ENCODE measurements at regions not wholly inside any gene's neighbourhood (a gene's known extent, or its start where the extent isn't known, plus 50 kb on each side); places are given as distances from the start of the nearest gene placed in this dataset.
"Not testable (repeated sequence)": the region's sequence is repeated elsewhere in the genome, so short reads cannot be mapped to it uniquely, and the experiment has no call there.

DNA sequence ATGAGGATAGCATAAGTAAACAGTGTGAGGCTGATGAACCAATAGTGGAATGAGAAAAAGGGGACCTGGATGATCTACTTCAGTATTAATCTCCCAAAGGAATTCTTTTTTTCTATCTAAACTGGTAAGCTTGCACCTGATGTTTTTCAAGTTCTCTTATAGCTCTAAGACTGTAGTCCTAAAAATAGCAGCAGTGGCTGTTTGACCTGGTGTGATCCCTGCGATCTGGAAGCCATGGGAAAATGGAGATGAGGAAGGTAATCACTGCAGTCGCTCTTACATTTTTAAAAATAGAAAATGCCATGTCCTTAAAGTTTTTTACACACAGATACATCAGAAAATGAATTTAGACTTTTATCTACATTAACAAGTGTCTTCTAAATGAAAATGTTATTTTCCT lies 926.4 kb upstream of the SLC35B3 start:
- DNase-seq = no peak

DNA sequence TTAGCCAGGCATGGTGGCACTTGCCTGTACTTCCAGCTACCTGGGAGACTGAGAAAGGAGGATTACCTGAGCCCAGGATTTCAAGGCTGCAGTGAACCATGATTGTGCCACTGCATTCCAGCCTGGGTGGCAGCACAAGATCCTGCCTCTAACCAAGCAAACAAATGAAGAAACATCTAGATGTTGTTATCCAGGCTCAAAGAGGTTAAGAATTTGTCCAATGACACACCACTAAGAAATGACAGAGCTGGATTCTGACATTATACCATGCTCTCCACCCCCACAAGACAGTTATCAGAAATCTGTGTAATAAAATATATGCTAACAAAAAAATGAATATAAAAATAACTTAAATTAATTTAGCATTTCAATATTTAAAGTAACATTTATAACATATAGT lies 925.5 kb upstream of the SLC35B3 start:
- DNase-seq = no peak

DNA sequence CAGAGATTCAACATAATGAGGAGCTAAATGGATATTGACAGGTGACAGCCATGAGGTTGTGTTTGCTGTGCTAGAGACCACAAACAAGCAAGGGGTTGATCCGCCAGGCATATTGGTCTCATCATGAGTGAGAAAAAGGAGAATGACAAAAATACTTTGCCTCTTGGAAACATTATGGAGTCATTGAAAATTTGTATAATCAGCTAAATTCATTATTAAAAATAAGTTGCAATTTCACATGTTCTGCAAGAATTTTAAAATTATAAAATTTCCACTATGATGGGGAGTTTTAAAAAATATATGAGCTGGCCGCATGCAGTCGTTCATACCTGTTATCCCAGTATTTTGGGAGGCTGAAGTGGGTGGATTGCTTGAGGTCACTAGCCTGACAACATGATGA lies 912.3 kb upstream of the SLC35B3 start:
- DNase-seq = no peak

DNA sequence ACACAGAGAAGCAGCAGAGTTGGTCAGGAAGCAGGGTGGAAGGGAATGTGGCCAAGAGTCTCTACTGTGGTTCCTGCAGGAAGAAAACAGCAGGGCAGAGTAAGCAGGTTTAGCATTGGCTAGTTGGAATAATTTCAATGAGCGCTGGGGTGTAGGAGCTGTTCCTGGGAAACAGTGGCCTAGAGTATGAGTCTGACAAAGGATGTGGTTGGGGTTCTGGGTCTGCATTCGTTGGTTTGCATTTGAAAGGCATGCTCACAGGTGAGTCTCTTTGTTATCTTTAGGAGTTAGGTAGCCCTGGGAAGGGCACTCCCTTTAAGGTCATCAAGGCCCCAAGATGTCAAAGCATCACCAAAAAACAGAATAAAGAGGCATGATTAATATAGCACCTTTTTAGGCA lies 911.6 kb upstream of the SLC35B3 start:
- DNase-seq = no peak

DNA sequence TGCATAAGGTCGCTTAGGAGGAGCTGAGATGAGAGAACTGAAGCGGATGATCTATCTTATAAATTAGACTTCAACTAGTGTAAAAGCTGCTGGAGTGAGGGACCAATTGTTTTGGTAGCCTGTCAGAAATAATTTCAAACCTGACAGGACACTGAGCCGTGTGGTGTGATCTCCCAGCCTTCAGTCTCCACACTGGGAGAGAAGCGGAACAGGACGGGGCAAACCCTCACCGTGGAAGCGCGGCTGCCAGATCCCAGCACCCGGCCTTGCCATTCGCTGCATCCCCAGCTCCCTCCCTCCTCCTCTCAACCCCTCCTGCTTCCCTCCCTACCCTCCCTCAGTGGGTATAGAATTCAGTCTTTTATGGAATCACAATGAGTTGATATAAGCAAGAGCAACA lies 900.1 kb upstream of the SLC35B3 start:
- no peak for DNase-seq

DNA sequence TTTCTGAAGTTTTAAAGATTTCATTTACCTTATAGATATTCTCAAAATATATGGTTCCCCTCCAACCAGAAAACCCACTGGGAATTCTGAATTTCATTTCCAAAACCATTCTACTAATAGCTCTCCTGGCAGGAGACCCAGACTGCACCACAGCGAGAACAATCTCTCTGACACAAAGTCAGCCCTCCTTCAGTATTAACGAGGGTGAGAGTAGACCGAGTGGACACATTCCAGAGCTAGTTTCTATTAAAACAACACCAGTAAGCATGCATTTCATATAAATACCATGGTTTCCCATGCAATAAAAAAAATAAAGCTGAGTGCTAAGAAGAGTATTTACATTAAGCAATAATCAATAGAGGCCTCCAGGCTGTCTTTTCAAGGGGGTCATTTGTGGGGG lies 899.6 kb upstream of the SLC35B3 start:
- DNase-seq = no peak

DNA sequence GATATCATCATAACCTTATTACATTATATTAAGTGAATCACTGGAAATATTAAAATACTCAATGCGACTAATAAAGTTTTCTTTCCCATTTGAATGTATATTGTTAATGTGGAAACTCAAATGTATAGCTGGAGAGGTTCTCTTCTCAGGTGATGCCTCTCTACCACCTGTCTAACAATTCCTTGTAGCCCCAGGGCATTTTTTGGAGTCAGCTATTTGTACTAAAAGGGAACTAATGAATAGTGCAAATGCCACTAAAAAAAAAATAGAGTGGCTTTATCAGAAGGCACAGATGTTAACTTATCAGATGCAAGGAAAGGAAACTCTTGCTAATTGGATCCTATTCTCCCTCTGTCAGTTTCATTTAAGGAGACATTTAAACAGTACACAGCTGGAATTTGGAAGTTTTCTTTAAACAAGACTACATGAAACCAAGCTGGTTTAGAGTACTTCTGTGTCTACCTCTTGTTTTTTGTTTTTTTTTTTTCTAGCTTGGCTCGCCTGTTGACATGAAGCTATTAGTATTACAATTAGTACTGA lies 897.0 kb upstream of the SLC35B3 start:
- no peak for DNase-seq

DNA sequence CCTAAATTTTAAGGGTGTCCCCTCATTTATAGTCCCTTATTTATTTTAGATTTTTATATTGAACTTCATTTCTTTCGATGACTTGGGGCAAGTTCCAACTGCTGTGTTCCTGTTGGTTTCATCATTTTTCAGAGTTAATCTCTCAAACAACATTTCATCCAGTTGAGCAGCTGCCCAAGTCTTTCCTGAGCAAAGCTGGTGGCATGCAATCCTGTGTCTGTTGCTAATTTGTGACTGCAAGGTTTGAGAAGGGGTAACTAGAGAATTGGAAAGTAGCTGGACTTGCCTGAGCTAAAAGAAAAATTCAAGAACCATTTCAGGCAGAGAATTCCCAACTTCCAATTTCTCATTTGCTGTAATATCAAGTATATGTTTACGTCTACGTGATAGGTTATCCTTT lies 881.5 kb upstream of the SLC35B3 start:
- no peak for DNase-seq

DNA sequence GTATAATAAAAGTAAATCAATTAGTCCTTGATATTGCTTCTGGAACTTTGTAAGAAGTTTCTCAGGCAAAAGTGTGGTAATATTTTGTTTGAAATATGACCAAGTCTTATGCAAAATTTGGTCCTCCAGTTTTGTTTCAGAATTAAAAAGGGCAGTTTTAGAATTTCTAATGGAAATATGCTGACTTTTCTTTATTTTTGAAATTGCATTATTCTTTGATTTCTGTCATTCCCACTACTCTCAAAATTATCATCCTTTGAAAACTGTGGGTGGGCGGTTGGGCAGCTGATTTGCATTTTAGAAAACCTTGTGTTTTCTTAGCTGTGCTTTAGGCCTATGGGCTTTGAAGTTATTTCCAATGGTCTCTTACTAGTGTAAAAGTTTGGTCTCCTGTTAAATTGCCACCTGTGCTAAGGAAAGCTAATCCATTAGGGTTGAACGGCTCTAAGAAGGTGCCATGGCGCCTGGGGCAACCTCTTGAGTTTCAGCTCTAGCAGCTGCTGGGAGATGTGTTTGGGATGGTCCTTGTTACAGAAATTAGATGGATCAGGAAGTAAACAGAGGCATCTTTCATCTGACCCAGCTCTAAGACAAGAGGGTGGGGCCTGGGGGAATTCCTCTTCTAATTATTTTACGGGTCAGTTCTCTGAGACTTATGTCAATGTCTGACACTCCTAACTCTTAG lies 880.8 kb upstream of the SLC35B3 start:
- no peak for DNase-seq

DNA sequence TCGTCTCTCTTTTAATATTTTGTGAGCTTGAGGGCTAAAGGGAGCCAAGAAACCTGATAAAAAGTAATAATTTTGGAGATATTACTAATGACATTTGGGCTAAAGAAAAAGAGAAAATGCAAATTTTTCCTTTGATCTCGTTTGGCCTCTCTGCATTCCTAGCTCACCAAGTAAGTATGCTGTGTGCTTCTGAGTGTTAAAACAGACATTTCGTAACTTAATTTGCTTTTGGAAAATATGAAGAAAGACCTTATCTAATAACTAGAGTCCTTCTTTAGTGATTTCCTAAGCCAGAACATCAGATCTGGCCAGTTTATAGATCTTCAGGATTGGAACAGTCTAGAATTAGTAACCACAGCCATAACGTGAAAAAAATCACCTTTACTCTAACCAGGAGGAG lies 872.9 kb upstream of the SLC35B3 start:
- DNase-seq = no peak

DNA sequence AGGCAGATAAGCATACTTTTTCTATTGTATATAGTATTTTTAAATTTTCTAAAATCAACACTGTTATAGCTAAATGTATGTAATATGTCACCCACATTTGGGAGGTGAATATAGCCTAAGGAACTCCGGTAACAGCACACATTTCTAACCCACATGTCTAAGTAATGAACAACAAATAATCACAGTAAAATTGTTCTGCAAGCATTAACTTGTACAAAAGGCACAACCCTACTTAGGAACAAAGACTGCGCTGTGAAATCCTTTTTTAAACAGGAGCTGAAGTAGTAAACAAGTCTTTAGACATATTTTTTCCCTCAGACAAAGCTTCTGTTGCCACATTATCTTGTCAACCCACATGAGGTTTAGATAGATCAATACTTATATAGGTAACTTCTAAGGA lies 872.4 kb upstream of the SLC35B3 start:
- no peak for DNase-seq

DNA sequence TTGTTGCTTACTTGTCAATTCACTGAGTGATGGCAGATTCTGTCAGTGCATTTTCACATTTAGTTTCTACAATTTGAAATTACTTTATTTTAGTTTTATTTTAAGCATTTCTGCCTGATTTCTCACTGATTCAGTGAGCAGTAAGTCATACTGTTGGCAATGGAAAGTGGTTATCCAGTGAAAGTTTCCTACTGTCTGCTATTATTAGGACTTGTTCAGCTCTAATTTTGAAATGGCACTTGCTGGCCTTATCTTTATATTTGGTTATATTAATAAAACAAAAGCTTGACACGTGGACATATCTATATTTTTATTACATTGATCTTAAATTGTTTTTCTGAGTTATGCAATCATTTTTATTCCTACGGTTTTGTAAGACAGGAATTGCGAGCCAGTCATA lies 871.8 kb upstream of the SLC35B3 start:
- DNase-seq = no peak

DNA sequence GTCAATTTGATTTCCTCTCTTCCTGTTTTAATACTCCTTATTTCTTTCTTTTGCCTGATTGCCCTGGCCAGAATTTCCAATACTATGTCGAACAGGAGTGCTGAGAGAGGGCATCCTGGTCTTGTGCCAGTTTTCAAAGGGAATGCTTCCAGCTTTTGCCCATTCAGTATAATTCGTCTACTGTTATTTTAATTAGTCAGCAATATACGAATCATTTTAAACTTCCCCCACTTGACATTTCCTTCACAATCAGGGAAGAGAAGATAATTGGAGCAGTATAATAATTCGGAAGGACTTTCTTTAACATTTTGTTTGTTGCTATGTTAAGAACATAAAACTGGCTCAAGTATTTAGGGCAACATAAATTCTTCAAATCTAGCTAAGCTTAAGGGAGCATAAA lies 860.3 kb upstream of the SLC35B3 start:
- DNase-seq = no peak

DNA sequence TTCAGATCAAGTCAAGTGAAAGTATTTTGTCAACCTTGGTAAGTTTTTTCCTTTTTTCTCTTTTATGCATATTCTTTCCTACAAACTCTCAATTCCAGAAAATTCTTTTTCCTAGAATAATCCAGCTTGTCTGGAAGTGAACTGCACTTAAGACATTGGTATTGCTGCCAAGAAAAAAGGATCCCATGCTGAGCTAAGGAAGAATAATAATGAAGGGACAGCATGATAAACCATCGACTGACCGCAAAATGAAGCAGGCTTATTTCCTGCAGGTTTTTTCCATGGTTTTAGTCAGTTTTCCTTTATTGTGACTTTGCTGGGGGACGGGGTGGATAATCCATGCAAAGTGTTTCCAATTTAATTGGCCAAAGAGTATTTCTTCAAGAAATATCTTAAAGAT lies 857.6 kb upstream of the SLC35B3 start:
- DNase-seq = no peak

DNA sequence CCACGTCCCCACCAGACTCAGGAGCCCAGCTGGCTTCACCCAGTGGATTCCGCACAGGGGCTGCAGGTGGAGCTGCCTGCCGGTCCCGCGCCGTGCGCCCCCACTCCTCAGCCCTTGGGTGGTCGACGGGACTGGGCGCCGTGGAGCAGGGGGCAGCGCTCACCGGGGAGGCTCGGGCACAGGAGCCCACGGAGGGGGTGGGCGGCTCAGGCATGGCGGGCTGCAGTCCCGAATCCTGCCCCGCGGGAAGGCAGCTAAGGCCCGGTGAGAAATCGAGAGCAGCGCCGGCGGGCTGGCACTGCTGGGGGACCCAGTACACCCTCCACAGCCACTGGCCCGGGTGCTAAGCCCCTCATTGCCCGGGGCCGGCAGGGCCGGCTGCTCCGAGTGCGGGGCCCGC lies 855.0 kb upstream of the SLC35B3 start:
- not testable (repeated sequence) for DNase-seq

DNA sequence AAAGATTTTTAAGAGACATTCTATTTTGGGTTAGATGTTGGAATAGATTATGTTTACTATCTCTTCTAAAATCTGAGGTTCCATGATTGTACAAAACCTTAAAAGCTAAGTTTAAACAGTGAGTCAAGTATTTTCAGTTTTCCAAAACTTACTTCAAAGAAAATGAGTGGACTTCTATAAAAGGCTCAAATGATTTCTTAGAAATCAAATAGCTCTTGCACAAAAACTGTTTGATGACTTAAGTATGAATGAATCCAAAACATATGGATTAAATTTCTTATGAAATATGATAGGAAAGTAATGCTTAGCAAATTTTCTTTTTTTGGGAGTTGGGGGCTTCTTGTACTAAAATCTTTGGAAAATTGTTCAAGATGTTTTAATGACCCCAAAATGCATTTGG lies 837.3 kb upstream of the SLC35B3 start:
- DNase-seq = no peak

DNA sequence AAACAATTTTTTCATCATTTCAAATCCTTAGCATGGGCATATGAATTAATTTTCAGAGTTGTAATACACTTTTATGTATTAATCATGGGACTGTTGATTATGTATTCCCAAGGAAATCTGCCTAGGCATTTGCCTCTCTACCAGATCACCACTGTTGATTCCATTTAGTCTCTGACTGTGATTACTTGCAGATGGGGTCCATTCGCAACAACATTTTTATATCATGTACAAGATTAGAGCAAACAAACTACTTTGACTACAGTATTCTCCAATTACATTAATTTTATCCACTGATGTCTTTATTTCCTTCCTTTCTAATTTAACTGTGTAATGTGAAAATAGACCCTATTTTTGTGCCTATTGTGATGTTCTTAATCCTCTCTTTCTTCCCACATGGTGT lies 831.4 kb upstream of the SLC35B3 start:
- DNase-seq = no peak

DNA sequence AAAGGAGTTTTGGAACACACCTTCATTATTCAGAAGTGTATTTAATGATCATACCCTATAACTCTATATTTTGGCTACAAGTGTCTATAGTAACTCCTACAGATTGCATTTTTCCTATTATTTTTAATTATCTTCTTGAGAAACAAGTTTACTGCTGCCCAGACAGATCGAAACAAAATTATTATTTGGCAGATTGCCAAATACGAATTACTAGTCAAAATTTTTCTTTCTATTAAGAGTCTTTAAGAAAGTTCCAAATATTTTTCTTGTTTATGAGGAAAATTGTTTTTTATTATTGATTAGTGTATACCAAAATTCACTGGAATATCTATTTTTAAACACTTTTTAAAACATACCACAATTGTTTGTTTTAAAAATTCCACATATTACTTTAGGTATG lies 821.9 kb upstream of the SLC35B3 start:
- no peak for DNase-seq

DNA sequence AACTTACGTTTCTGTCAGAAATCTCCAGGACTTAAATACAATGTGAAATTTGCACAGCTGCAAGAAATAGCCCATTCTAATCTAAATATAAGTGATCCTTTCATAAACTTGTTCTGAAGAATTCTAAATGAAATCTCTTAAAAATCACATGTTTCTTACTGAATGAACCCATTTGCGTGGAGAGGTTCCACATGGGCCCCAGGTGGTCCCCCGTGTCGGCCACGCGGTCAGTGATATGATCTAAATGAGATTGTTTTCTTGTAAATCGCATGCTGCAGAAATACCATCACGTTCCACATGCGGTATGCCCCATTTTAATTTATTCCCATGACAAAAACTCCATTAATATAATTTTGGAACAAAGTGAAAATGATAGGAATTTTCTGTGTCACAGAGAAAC lies 818.9 kb upstream of the SLC35B3 start:
- no peak for DNase-seq

DNA sequence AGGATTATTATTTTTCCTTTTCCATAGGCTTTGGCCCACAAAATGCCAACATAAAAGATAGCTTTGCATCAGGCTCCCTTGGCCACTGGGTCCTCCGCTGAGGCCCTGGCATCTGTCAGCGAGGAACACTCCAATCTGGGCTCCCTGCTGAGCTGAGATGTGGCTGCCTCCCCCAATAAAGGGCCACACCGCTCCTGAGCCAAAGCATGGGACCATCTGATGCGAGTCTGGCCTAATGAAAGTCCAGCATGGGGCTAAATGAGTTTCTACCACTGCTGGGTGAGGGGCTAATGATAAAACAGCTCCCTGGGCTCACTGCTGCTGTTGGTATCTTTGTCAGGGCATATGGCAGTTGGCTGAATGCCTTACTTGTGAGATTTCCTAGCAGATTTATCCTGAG lies 817.5 kb upstream of the SLC35B3 start:
- DNase-seq = no peak

DNA sequence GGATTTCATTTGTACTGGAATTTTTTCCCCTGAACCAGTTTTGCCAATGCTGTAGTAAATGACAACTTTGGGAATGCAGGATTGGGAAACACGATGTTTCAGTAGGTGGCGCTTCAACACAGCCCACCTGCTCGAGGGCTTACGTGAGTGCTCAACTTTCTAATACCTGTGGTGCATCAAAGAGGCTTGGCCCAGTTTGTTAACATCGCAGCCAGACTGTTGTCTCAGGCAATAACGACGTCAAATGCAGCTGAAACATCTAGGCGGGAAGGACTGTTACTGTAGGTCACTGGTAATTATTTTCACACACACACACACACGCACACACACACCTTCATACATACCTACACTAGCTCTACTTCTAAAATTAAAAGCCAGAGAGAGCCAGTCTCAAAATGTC lies 815.5 kb upstream of the SLC35B3 start:
- DNase-seq = peak; percentile 63

DNA sequence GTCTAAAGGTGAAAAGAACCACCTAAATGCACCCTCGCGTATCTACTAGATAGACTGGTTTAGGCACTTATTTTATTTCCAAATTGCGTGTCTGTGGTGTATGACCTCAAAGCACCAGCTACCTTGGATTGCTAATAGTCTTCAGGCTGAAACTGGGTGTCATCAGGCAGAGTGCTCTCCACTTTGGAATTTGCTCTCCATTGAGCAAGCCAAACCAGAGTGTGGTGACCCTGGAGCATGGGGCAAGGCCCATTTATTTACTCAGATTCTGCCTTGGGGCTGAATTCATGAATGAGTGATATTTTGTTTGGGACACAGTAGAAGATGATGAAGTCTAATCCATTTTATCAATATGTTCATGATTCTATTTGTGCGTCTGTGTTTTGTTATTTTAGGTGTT lies 812.8 kb upstream of the SLC35B3 start:
- DNase-seq = no peak

DNA sequence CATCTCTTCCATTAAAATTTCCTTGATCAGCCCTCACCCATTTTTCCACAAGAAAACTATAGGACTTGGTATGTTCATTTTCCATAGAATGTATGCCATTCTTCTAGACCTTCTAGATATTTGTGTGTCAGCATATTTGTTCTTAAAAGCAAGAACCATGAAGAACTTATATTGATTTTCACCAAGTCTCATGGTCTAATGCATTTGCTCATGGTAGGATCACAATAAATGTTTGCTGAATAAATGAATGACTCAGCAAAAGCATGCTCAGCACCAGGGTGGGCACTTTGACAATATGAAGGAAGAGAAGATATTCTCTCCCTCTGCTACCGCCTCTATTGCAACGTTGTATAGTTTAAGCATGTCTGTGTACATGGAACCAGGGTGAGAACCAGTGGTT lies 805.5 kb upstream of the SLC35B3 start:
- no peak for DNase-seq

DNA sequence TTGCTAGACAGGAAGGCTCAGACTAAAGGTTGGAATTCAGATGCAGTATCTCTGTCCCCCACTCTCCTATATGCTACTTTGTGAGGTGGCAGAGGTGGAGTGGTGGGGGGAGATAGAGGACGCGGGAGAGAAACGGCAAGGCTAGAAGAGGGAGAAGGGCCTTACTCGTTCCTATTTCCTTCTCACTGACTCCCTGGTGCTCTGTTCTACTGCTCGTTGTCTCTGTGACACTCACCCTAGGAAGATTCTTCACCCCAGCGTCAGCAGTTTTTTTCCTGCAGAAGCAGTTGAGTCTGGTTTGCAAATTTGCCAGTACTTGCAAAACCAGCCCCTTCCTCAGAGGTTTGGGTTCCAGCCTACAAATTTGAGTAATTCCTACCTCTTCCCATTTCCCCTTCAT lies 801.1 kb upstream of the SLC35B3 start:
- DNase-seq = no peak

DNA sequence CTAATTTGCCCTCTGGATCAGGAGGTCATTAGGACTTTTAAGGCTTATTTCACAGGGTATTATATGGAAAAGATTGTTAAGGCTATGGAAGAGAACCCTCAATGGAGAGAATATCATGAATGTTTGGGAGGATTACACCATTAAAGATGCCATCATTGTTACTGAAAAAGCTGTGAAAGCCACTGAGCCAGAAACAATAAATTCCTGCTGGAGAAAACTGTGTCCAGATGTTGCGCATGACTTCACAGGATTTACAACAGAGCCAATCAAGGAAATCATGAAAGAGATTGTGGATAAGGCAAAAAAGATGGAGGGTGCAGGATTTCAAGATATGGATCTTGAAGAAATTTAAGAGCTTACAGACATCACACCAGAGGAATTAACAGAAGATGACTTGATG lies 798.3 kb upstream of the SLC35B3 start:
- DNase-seq = no peak

DNA sequence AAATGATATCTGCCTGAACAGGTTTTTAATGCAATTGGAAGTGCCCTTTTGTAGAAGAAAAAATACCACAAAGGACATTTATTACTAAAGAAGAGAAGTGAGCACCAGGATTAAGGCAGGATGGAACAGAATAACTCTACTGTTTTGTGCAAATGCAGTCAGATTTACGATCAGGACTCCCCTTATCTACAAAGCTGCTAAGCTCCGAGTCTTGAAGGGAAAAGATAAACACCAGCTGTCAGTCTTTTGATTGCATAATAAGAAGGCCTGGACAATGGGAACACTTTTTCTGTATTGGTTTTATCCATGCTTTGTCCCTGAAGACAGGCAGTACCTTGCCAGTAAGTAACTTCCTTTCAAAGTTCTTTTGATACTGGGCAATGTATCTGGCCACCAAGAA lies 797.9 kb upstream of the SLC35B3 start:
- no peak for DNase-seq

Measured in NCI-H774 (cell line).